A673 (cell line): ENCODE measurements at regions not wholly inside any gene's neighbourhood (a gene's known extent, or its start where the extent isn't known, plus 50 kb on each side); places are given as distances from the start of the nearest gene placed in this dataset.

Experiments used
- BruUV-seq: library from RNA; stranded (reverse); fragments of 400-500 nt; replicated peaks from 2 replicates; lab custom pipeline; 2021; lab: Mats Ljungman, UMichigan
- CTCF ChIA-PET: fragments of 300-600 bp; sonication (Branson Sonifier 250); formaldehyde crosslinking; loops from one replicate; lab custom pipeline; 2022; ENCODE audit warnings: antibody characterized with exemption; lab: Charles Lee
- POLR2A ChIA-PET: fragments of 300-600 bp; sonication (Branson Sonifier 250); formaldehyde crosslinking; loops from one replicate; lab custom pipeline; 2022; ENCODE audit warnings: antibody characterized with exemption; ENCODE audit not compliant: low non-redundant PET; lab: Charles Lee
- DNase-seq: peaks from one replicate; pipeline ENCODE4 v3.0.0-alpha.2; 2015; ENCODE audit warnings: low spot score
- H3K27ac ChIP-seq: fragments of 200-600 bp; sonication (generic); 2 replicates; pipeline ENCODE4 v1.5.1; 2016; ENCODE audit warnings: mixed run types, low read depth, mild to moderate bottlenecking, mixed read lengths, antibody characterized with exemption, low read length; ENCODE audit not compliant: poor library complexity, severe bottlenecking
- H3K27me3 ChIP-seq: fragments of 200-600 bp; sonication (generic); replicated peaks from 2 replicates; pipeline ENCODE4 v1.6.1; 2017; ENCODE audit warnings: mixed run types, low read depth, mild to moderate bottlenecking, mixed read lengths, antibody characterized with exemption, low read length; ENCODE audit not compliant: insufficient read depth, poor library complexity
- H3K36me3 ChIP-seq: fragments of 200-600 bp; sonication (generic); 2 replicates; pipeline ENCODE4 v1.6.1; 2016; ENCODE audit warnings: mixed run types, mild to moderate bottlenecking, mixed read lengths, antibody characterized with exemption, low read length; ENCODE audit not compliant: insufficient read depth, poor library complexity, severe bottlenecking
- H3K4me1 ChIP-seq: fragments of 200-600 bp; sonication (generic); 2 replicates; pipeline ENCODE4 v1.6.1; 2017; ENCODE audit warnings: mixed run types, mild to moderate bottlenecking, mixed read lengths, antibody characterized with exemption, low read length; ENCODE audit not compliant: insufficient read depth, poor library complexity, severe bottlenecking
- H3K4me3 ChIP-seq: fragments of 200-600 bp; sonication (generic); 2 replicates; pipeline ENCODE4 v1.5.1; 2016; ENCODE audit warnings: low read depth, mixed run types, mild to moderate bottlenecking, mixed read lengths, low read length; ENCODE audit not compliant: poor library complexity, severe bottlenecking
- H3K9me3 ChIP-seq: fragments of 200-600 bp; sonication (generic); 2 replicates; pipeline ENCODE4 v1.6.1; 2016; ENCODE audit warnings: mixed run types, low read depth, mild to moderate bottlenecking, mixed read lengths, antibody characterized with exemption, low read length; ENCODE audit not compliant: poor library complexity, severe bottlenecking
- CTCF ChIP-seq: fragments of 300-800, 200-600 bp; sonication (generic); conservative IDR thresholded peaks from 2 replicates; pipeline ENCODE4 v1.5.1; 2017; ENCODE audit warnings: low read depth, mild to moderate bottlenecking, antibody characterized with exemption, low read length, moderate library complexity, mixed read lengths
- EZH2 ChIP-seq: fragments of 200-600 bp; sonication (generic); IDR thresholded peaks from 2 replicates; pipeline ENCODE4 v1.6.1; 2017; ENCODE audit warnings: borderline replicate concordance, low read depth, mild to moderate bottlenecking, mixed read lengths, antibody characterized with exemption, low read length; ENCODE audit not compliant: poor library complexity, severe bottlenecking
- intact Hi-C: fragments of 100-400 bp; cut with micrococcal nuclease; formaldehyde crosslinking; loops from one replicate; pipeline ENCODE4 v1.10.0; 2022; ENCODE audit not compliant: unreplicated experiment

DNA sequence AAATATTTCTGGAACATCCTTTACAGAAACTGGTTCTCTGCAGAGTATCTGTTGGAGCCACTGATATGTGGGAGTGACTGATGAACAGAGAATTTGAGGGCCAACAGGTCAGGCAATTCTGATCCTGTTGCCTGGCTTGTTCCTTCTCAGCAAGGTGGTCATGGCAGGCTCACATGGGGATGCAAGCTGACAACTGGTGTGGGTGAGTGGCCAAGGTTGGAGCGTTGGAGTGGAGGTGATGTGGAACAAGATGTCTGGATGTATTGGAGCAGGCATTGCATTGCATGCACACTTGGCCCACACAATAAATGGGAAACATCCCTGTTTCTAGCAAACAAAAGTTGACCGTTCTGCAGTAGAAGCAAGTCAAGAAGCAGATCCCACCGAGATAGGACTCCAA is 380.7 kb downstream of the ZNF536 start:
- Histone ChIP-seq H3K4me3 (no peak overlapping the region), H3K4me1 (no peaks in the 10 kb centered on the region), H3K27me3 (no peaks in the 10 kb centered on the region), H3K36me3 (no peaks in the 10 kb centered on the region), H3K27ac (no peak overlapping the region), H3K9me3 (peaks cover 9% of the 10 kb centered on the region)
- intact Hi-C loops = no loop called here
- no peak for TF ChIP-seq EZH2
- no peak for TF ChIP-seq CTCF
- ChIA-PET CTCF (no interaction called here), POLR2A (no interaction called here)
- DNase-seq = no peak
- BruUV-seq = no TSS peak

- TF ChIP-seq CTCF (no peak), EZH2 (no peak)
Observed at GRCh38 chr19:30752201-30752600, 380.0 kb downstream of the ZNF536 start.

GRCh38 chr19:30745476-30745985 is 373.3 kb downstream of the ZNF536 start:
- Histone ChIP-seq H3K9me3 (peaks cover 9% of the 10 kb centered on the region), H3K27ac (no peak overlapping the region), H3K36me3 (no peaks in the 10 kb centered on the region), H3K4me3 (no peak overlapping the region), H3K4me1 (no peaks in the 10 kb centered on the region), H3K27me3 (no peaks in the 10 kb centered on the region)
- intact Hi-C loops = no loop called here
- no peak for DNase-seq
- POLR2A ChIA-PET = no interaction called here
- CTCF ChIA-PET = no interaction called here
- no TSS peak for BruUV-seq
- TF ChIP-seq CTCF = no peak
- no peak for TF ChIP-seq EZH2

More at GRCh38 chr19:30752201-30752600, 380.0 kb downstream of the ZNF536 start:
- BruUV-seq = no TSS peak
- Histone ChIP-seq H3K4me1 (no peaks in the 10 kb centered on the region), H3K27ac (no peak overlapping the region), H3K36me3 (no peaks in the 10 kb centered on the region), H3K27me3 (no peaks in the 10 kb centered on the region), H3K4me3 (no peak overlapping the region), H3K9me3 (peaks cover 9% of the 10 kb centered on the region)
- POLR2A ChIA-PET = no interaction called here
- no peak for DNase-seq
- CTCF ChIA-PET = no interaction called here
- intact Hi-C loops = no loop called here
